ENCODE measurements at regions not wholly inside any gene's neighbourhood (a gene's known extent, or its start where the extent isn't known, plus 50 kb on each side); places are given as distances from the start of the nearest gene placed in this dataset.
"Not testable (repeated sequence)": the region's sequence is repeated elsewhere in the genome, so short reads cannot be mapped to it uniquely, and the experiment has no call there.

- DNase-seq: no peak
Observed at GRCh38 chr9:119903851-119904250, 534.6 kb upstream of the BRINP1 start.

DNA sequence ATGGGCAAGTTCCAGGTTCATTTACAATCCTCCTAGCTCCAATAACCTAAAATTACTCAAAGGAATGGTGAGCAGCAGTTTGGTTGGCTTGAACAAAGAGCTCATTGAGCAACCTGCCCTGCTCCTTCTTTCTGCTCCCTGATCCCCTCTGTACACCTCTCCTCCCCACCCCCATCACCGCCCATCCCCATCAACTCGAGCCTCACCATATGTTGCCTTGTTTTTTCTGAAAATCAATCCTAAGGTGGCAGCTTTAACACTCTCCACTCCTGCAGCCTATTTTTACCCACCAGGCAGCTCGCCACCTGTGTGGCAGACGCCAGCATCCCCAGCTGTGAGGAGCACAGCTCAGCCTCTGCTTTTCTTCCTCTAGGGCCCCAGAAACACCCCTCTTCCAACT, 533.4 kb upstream of the BRINP1 start:
- DNase-seq: no peak

- no peak for DNase-seq
Observed at GRCh38 chr9:119898316-119898715, 529.1 kb upstream of the BRINP1 start.

- no peak for DNase-seq
Observed at GRCh38 chr9:119884438-119884837, 515.2 kb upstream of the BRINP1 start.

DNA sequence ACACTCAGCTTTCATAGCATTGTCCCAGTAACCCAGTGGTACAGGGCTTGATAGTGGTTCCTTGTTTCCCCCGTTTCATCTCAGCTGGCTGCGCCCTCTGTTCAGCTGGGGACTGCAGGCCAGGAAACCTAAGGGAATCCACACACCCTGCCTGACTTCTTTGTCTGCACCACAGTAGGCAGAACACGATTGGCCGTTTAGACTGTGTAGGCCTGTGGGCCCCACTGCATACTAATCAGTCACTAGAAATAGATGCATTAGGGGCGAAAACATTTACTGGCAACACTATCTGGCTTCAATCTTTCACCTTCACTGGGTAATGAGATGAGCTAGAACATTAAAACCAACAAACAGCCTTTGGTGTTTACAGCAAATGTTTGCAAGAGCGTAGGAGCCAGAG, 512.7 kb upstream of the BRINP1 start:
- no peak for DNase-seq

DNA sequence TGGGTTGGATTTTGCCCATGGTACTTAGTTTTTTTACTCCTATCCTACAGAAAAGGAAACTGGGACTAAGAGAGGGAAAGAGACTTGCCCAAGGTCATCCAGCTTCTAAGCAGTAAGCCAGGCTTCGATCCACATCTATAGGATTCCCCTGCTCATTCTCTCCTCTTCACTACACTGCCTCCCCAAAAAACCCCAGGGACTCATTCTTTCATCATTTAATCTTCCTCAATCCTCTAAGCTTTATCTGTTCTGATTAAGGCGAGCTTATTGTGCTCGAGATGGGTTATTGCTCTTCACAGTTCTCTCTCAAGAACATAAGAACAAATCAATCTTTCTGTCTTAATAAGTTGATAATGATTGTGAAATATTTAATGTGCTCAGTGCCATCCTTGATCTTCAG, 511.1 kb upstream of the BRINP1 start:
- DNase-seq: no peak

DNA sequence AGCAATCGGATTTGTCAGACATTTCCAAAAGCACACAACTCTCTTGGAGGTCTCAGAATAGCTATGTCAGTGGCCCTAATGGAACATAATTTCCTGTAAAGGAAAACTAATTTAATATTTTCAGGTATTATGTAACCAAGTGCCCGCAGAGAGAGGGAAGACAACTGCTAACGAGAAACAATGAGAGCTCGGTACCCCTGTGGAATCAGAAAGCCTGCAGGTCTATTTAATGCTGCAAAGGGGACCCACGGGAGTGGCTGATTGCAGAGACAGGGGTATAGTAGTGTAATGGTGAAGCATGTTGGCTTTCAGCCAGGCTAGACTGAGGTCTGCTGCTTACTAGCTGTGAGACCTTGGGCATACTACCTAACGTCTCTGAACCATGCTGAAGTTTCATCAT, 508.1 kb upstream of the BRINP1 start:
- no peak for DNase-seq

GRCh38 chr9:119873877-119874276, 504.6 kb upstream of the BRINP1 start:
- no peak for DNase-seq

- DNase-seq: not testable (repeated sequence)
Observed at GRCh38 chr9:119870251-119870650, 501.0 kb upstream of the BRINP1 start.

GRCh38 chr9:119868694-119869093, 499.5 kb upstream of the BRINP1 start:
- DNase-seq: no peak

DNA sequence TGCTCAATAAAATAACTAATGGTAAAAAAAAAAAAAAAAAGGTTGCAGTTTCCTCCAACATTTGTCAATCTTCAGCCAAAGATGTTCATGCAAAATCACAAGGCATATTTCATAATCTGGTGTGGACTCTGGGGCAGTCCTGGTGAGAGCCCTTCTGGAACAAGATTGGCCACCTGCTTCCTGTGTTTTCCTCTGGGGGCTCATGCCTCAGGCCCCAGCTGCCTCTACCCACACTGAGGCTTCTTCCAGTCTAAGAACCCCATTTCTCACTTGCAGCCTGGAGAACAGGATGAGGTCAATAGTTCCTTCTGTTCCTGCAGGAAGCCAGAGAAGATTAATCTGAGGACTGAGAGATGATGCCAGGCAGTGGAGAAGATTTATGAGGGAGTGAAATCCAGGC, 492.6 kb upstream of the BRINP1 start:
- DNase-seq: no peak

- DNase-seq: no peak
Observed at GRCh38 chr9:119859128-119859527, 489.9 kb upstream of the BRINP1 start.

DNA sequence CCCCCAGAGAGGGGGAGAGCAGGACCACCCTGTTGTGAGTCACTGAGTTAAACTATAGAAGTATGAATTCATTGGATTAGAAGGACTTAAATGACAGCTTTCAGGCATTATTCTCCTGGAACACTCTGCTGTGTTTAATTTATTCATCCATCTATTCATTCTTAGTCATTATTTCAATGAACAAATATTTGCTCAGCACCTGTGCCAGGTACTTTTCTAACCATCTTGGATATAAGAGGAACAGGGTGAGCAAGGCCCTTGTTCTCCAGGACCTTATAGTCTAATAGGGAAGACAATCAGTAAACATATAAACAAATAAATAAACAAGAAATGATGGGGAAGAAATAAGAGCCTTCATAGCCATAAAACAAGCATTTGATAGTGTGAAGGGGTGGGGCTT, 483.9 kb upstream of the BRINP1 start:
- no peak for DNase-seq

- no peak for DNase-seq
Observed at GRCh38 chr9:119852390-119852789, 483.2 kb upstream of the BRINP1 start.

GRCh38 chr9:119844431-119844830, 475.2 kb upstream of the BRINP1 start:
- no peak for DNase-seq

DNA sequence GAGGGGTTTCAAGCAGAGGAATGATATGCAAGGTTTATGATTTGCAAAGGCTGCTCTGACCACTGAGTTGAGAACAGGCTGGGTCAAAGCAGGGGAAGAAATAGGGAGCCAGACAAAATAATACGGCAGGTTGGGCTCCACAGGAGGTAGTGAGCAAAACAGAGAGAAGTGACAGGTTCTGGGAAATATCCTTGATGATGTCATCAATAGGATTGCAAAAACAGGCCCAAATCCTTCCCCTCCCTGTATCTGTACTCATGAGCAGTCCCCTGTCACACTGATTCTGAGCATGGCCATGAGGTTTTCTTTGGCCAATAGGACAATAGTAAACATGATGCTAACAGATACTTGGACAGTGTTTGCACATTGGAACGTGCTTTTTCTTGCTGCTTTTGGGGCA, 471.8 kb upstream of the BRINP1 start:
- DNase-seq: no peak

- no peak for DNase-seq
Observed at GRCh38 chr9:119839888-119840287, 470.7 kb upstream of the BRINP1 start.

- no peak for DNase-seq
Observed at GRCh38 chr9:119838210-119838609, 469.0 kb upstream of the BRINP1 start.

DNA sequence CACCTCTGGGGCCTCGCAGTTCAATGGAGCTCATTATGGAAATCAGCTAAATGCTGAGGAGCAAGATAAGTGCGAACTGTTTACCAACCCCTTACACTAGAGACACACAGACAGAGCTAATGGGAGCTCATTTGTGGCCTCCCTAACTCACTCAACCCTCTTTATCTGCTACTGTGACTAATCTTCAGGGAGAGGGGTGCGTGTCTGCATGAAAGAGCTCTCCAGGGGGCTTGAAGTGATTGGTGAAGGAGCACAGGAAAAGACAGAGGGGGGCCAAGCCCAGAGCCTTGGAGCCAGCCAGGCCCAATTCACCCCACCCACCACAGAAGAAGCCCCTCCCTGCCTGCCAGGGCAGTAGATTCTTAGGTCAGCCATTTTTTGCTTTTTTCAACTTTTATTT, 466.8 kb upstream of the BRINP1 start:
- DNase-seq: no peak

GRCh38 chr9:119834064-119834620, 464.9 kb upstream of the BRINP1 start:
- no peak for DNase-seq

DNA sequence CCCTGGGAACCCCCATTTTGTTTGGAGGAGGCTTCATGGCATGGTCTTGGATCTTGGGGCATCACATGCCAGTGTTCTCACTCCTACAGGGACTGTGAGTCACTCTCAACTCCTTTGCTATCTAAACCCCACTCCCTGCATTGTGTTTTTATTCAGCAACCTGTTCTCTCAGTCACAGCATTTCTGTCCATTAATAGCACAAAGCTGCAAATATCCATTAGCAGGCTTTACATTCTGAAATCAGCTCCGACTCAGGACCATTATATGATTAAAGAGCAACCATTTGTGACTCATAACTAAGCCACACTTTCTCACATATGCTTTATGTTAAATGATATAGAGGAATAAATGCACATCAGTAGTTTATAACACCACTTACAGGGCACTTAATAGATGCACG, 462.1 kb upstream of the BRINP1 start:
- no peak for DNase-seq

DNA sequence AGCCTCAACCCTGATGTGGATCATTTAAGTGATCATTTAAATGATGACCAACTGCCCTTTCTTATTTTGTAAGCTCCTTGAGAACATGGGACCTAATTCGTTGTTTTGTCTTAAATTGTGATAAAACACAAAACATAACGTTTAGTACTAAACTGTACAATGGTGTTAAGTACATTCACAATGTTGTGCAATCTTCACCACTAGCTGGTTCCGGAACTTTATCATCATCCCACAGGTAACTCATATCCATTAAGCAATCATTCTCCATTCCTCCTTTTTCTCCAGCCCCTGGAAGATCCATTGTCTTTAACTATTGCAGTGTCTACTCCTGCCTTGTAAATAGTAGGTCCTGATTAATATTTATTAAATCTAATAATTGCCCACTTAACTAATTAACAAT, 460.5 kb upstream of the BRINP1 start:
- no peak for DNase-seq

DNA sequence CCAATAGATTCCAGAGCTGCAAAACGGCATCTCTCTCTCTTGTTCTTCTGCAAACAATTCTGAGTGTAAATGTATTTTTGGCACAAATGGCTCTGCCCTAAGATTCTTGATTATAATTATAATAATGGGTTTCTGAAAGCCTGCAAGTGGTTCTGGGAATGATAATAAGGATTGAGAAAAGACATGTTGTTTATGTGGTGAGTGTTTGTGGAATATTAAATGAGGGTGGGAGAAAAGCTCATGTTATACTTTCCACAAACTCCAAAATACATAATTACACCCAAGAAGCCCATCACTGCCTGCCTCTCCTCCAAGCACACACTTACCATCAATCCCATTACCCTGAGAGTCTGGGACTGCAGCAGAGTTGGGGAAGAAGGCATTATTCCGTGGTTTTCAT, 460.0 kb upstream of the BRINP1 start:
- DNase-seq: no peak

GRCh38 chr9:119827526-119827925, 458.3 kb upstream of the BRINP1 start:
- DNase-seq: no peak

- DNase-seq: no peak
Observed at GRCh38 chr9:119827126-119827525, 457.9 kb upstream of the BRINP1 start.

Data from fibroblast of skin of abdomen (primary cell).